Fibroblast of pulmonary artery (primary cell): ENCODE measurements at regions not wholly inside any gene's neighbourhood (a gene's known extent, or its start where the extent isn't known, plus 50 kb on each side); places are given as distances from the start of the nearest gene placed in this dataset.

ENCODE experiments used
- DNase-seq: peaks from one replicate; pipeline ENCODE4 v3.0.0-alpha.2; 2010; ENCODE audit warnings: low read depth
- H3K4me3 ChIP-seq: replicated peaks from 2 replicates; pipeline ENCODE4 v1.5.1; 2011; ENCODE audit warnings: low read depth, mild to moderate bottlenecking, control low read depth, low read length, moderate library complexity
- TF ChIP-seq, protein P1 (sequence below): IDR thresholded peaks from 2 replicates; pipeline ENCODE4 v1.5.1; 2011; ENCODE audit warnings: mild to moderate bottlenecking, control low read depth, low read length, inconsistent platforms; ENCODE audit errors: missing control alignments

- no peak overlapping the region for H3K4me3 ChIP-seq
- TF ChIP-seq, protein P1, sequence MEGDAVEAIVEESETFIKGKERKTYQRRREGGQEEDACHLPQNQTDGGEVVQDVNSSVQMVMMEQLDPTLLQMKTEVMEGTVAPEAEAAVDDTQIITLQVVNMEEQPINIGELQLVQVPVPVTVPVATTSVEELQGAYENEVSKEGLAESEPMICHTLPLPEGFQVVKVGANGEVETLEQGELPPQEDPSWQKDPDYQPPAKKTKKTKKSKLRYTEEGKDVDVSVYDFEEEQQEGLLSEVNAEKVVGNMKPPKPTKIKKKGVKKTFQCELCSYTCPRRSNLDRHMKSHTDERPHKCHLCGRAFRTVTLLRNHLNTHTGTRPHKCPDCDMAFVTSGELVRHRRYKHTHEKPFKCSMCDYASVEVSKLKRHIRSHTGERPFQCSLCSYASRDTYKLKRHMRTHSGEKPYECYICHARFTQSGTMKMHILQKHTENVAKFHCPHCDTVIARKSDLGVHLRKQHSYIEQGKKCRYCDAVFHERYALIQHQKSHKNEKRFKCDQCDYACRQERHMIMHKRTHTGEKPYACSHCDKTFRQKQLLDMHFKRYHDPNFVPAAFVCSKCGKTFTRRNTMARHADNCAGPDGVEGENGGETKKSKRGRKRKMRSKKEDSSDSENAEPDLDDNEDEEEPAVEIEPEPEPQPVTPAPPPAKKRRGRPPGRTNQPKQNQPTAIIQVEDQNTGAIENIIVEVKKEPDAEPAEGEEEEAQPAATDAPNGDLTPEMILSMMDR, result no peak
- no peak for DNase-seq
Measured at GRCh38 chr14:36450550-36450949, 69.5 kb downstream of the NKX2-1 start.

- TF ChIP-seq, protein P1, result no peak
- no peak for DNase-seq
Measured at GRCh38 chr14:36449903-36450302, 70.1 kb downstream of the NKX2-1 start.

DNA sequence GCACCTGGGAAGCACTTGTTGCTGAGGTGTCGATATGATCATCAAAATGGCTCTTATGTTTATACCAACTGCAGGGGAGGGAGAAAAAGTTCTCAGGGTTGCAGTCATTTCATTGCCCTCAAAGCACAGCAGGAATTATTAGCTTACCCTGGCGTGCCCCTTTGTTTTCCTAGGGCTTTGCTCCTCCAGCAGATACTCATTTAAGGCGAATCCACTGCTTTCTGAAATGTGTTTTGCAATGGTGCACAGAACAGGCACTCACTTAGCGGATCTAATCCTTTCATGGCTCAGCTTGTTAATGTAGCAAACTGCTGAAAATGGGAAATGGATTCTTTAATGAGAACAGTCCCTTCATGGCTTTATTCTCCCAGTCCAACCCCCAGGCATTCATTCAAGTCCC is 76.7 kb downstream of the NKX2-1 start:
- DNase-seq, result no peak
- TF ChIP-seq, protein P1, result no peak
- no peak overlapping the region for H3K4me3 ChIP-seq

More at GRCh38 chr14:36449903-36450302, 70.1 kb downstream of the NKX2-1 start:
- no peak overlapping the region for H3K4me3 ChIP-seq

DNA sequence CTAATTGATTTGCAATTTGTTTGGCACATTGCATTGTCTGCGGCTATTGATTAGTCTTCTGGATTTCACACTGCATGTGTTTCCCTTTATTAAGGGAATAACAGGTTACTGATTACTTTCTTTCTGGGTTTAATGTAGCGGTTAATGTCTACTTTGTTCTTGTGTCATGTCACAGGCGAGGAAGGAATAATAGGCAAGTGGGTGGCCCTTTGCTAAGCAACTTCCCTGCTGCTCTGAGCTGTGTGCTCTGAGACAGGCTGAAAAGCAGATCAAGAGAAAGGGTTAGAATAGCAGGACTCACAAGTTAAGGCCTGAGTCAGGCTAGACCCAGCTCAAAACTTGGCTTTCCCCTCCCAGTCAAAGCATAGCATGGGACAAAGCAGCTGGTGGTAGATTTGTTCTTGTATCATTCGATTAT is 77.2 kb downstream of the NKX2-1 start:
- no peak for DNase-seq
- H3K4me3 ChIP-seq, result no peak overlapping the region
- TF ChIP-seq, protein P1, result no peak

DNA sequence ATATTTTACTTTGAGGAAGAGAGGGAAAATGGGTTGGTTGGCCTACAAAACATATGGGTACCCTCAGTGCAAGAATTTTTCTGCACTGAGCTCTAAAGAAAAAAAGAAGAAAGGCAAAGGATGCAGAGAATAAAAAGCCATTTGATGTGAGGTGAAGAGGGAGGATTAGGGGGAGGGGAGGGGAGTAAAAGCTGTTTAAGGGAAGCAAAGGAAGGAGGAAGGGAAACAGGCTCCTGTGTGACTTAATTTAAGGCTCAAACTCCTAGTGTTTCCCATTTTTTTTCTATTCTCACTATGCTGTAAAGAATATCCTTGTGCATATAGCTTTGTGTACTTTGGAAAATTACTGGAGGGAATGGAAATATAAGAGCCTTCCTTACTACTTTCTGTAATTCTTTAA is 78.7 kb downstream of the NKX2-1 start:
- no peak overlapping the region for H3K4me3 ChIP-seq
- DNase-seq, result no peak
- TF ChIP-seq, protein P1, result no peak

DNA sequence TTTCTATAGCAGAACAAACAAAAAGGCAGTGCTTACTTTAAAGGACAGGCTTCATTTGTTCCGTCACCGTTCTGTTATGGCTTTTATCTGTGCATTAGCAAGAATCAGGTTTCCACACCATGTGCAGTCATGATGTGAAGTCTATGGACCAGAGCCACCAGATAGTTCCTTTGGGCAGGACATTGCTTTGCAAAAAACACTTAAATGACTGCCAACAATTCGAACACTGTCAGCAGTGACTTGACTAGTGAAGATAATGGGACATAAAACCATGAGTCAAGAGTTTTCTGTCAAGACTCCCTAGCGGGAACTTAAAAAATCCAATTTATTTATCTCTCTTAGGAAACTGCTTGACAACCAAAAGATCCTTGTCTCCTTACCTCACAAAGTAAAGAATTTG is 80.3 kb downstream of the NKX2-1 start:
- H3K4me3 ChIP-seq, result no peak overlapping the region
- no peak for DNase-seq

DNA sequence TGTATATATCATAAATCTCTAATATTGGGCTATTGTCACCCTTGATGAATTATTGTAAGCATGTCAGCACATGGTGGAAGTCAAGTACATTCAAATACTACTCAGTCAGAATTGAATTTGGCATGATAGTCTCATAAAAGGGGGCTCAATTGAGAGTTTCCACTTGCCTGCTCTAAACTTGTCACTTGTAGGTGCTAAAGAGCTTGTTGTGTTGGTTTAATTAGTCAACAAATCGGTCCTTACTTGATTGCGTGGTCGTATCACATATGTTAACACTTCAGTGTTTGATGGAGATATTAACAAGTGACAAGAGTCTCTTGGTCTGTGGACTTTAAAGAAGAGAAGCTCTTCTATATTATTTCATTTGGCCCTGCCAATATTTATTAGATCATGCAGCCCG is 81.1 kb downstream of the NKX2-1 start:
- DNase-seq, result no peak
- TF ChIP-seq, protein P1, result no peak
- no peak overlapping the region for H3K4me3 ChIP-seq

More for the DNA sequence above, 80.3 kb downstream of the NKX2-1 start:
- TF ChIP-seq, protein P1, result no peak
